Right ventricle myocardium inferior (tissue), 1 donor: ENCODE measurements at regions not wholly inside any gene's neighbourhood (a gene's known extent, or its start where the extent isn't known, plus 50 kb on each side); places are given as distances from the start of the nearest gene placed in this dataset.

Experiments
- ATAC-seq: fragments of 200-7000 bp; cut with Tn5 transposase; one replicate; pipeline ENCODE4 v1.9.1; 2020; ENCODE audit warnings: mild to moderate bottlenecking, moderate library complexity
- DNase-seq: peaks from one replicate; pipeline ENCODE4 v3.0.0; 2021; ENCODE audit errors: missing footprints
- intact Hi-C: fragments of 100-400 bp; cut with DNase I; formaldehyde crosslinking; loops from one replicate; pipeline ENCODE4 v1.11.0; 2022
- donor health status: DM: no; HTN: yes; CAD: no; lungs with severe emphysema.

GRCh38 chr18:10029711-10030110, 115.9 kb downstream of the VAPA start:
- intact Hi-C loops = loop anchor here (10.0 kb wide), 1 partner anchor 55 kb away; no protein-coding TSS in a partner anchor
- peak; percentile 49 for ATAC-seq
- DNase-seq = no peak

DNA sequence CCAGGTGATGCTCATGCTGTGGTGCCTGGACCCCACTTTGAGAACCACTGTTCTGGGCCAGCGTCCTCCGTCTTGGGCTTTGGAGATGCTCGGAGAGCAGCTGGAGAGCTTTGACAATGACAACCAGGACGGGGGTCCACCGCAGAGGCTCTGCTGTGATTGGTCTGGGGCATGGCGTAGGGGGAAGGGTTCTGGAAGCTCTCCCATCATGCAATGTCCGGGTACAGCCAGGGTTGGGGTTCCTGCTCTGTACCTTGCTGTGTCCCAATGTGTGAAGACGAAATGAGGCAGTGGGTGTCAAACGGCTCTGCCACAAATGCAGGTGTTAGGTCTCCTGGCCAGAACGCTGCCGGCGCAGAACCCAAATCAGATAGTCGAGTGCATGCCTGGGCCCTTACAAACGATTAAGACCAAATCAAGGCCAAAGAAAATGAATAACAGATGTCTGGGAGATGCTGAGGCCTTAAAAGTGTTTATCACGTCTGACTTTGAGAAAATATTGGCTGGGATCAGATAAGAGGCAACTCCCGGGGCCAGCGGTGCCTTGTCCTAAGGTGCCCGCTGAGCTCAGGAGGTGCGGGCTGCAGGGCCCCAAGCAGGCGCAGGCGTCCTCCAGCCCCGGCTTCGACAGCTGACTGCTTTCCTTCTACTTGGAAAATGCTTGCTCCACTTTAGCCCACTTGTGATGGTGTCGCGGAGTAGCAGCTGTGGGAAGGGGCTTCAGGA, 117.2 kb downstream of the VAPA start:
- intact Hi-C loops = loop anchor here (10.0 kb wide), 1 partner anchor 56 kb away; no protein-coding TSS in a partner anchor
- no peak for ATAC-seq
- no peak for DNase-seq

DNA sequence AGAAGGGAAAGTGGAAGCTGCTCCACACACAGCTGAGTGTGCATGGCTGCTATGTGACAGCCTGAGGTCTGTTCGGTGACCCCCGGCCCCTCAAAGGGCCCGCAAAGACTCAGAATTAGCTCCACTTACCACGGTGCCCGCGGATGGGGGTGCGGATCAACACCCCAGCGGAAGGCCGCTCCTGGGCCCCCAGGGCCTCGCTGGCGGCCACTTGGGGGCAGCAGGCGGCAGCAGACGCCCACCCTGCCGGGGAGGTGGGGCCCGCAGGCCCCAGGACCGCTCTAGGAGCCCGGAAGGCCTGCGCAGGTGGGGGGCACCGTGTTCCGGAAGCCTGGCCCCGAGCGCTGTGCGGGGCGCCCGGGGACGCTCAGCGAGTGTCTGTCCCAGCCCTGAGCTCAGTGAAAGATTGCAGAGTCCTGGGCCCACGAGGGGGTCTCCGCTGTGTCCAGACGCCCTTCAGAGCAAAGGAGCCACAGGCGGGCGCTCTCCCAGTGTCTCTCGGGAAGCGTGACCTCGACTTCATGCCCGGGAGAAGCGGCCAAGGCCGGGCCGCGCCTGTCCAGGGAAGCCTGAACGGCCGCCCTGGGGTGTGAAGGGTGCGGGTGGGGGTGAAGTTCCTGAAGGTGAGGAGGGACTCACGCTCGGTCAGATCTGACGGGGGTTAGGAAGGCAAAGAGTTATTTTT, 118.7 kb downstream of the VAPA start:
- DNase-seq (no peak), ATAC-seq (peak; percentile 41)
- intact Hi-C loops = loop anchor here (10.0 kb wide), 1 partner anchor 58 kb away; no protein-coding TSS in a partner anchor

- DNase-seq (no peak), ATAC-seq (no peak)
- intact Hi-C loops = loop anchor here (10.0 kb wide), 1 partner anchor 58 kb away; no protein-coding TSS in a partner anchor
These were observed 119.2 kb downstream of the VAPA start for GRCh38 chr18:10033016-10033399.

- DNase-seq (no peak), ATAC-seq (no peak)
- intact Hi-C loops = loop anchor here (10.0 kb wide), 1 partner anchor 61 kb away; no protein-coding TSS in a partner anchor
These were observed 121.6 kb downstream of the VAPA start for GRCh38 chr18:10035281-10035991.

GRCh38 chr18:10036479-10036878, 122.7 kb downstream of the VAPA start:
- intact Hi-C loops = loop anchor here (10.0 kb wide), 1 partner anchor 62 kb away; no protein-coding TSS in a partner anchor
- ATAC-seq (no peak), DNase-seq (no peak)

GRCh38 chr18:10037181-10037580, 123.4 kb downstream of the VAPA start:
- intact Hi-C loops = loop anchor here (10.0 kb wide), 1 partner anchor 62 kb away; no protein-coding TSS in a partner anchor
- ATAC-seq (no peak), DNase-seq (no peak)

- ATAC-seq = no peak
- DNase-seq = no peak
- intact Hi-C loops = loop anchor here (10.0 kb wide), 1 partner anchor 63 kb away; no protein-coding TSS in a partner anchor
These were observed 124.5 kb downstream of the VAPA start for GRCh38 chr18:10038268-10038667.

DNA sequence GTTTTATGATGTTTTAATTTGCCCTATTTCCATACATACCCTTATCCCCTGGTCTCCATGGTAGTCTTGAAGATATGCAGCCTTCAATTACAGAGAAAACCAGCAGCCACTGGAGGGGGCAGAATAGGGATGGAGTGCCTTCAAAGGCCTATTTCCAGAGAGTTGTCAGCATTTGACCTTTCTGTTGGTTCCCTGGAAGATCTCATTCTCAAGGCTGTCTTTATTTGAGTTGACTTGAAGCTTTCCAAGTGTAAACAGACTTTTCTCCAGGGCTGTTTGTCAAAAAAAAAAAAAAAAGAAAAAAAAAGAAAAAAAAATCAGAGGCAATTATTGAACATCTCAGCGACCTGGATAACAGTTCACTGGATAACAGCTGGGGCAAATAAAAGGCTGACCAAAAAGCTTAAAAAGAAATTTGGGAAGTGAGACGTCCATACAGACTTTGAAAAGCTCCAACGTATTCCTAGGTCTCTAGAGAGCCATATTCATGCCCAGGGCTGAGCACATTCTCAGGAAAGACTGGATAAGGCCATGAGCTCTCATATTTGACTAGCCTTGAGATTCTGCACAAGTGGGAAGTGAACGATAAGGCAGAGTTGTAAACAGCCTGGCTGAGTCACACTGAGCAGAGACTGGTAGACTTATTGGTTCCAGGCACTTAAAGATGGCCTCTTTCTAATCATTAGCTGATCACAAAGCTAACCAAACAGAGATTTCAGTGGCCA, 126.6 kb downstream of the VAPA start:
- intact Hi-C loops = loop anchor here (5.0 kb wide), 2 partner anchors 147 to 207 kb away; no protein-coding TSS in a partner anchor
- DNase-seq = no peak

DNA sequence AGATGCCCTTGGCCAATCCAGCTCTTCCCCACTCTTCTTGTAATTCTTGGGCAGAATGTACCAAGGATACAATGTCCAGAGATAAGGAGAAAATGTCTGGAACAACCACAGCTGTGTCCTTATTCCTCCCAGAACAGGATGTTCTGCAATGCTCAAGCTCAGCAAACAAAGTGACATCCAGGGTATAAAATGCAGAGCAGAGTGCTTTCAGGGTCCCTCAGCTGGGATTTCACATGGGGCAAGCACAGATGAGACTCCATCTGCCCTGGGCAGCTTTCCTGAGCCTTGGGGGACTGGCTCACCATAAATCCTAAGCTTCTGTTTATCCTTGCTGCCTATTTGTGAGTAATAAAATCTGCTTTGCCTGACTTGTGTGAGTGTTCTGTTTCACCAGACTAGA, 127.4 kb downstream of the VAPA start:
- ATAC-seq = peak; percentile 92

More for the DNA sequence above, 126.6 kb downstream of the VAPA start:
- peak; percentile 91 for ATAC-seq

DNA sequence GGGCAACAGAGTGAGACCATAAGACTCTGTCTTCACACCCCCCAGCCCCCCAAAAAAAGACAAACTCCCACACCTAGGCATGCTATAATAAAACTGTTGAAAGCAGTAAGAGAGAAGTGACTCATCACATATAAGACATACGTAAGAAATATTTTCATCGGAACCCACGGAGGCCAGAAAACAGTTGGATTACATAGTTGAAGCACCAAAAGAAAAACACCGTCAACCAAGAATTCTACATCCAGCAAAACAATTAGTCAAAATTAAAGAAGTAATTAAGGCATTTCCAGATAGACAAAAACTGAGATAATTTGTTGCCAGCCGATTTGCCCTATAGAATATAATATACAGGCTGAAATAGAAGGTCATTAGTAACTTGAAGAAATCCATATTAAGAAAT, 128.7 kb downstream of the VAPA start:
- no peak for ATAC-seq

More for the DNA sequence above, 127.4 kb downstream of the VAPA start:
- peak; percentile 85 for DNase-seq
- intact Hi-C loops = loop anchor here (5.0 kb wide), 2 partner anchors 146 to 206 kb away; no protein-coding TSS in a partner anchor

DNA sequence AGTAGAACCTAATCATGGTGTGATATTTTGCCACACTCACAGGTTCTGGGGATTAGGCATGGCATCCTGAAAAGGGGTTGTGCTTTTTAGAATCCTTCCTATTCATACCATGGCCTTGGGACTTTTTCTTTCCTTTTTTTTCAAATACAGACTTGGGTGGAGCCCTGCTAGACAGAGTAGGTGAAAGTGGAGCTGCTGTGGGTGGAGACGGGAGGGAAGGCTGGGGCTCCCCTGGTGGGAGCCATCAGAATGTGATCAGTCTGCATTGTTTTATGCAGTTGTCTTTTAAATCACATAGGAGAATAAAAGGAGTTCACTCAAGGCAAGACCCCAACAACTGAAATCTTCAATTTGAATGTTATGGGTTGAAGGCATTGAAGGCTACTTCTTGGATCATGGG, 130.2 kb downstream of the VAPA start:
- ATAC-seq (no peak), DNase-seq (no peak)
- intact Hi-C loops = loop anchor here (5.0 kb wide), 2 partner anchors 143 to 203 kb away; no protein-coding TSS in a partner anchor

More for the DNA sequence above, 128.7 kb downstream of the VAPA start:
- DNase-seq = no peak
- intact Hi-C loops = loop anchor here (5.0 kb wide), 2 partner anchors 145 to 205 kb away; no protein-coding TSS in a partner anchor

GRCh38 chr18:10045296-10045891, 131.6 kb downstream of the VAPA start:
- DNase-seq = peak; percentile 72
- intact Hi-C loops = no loop called here
- ATAC-seq = no peak

DNA sequence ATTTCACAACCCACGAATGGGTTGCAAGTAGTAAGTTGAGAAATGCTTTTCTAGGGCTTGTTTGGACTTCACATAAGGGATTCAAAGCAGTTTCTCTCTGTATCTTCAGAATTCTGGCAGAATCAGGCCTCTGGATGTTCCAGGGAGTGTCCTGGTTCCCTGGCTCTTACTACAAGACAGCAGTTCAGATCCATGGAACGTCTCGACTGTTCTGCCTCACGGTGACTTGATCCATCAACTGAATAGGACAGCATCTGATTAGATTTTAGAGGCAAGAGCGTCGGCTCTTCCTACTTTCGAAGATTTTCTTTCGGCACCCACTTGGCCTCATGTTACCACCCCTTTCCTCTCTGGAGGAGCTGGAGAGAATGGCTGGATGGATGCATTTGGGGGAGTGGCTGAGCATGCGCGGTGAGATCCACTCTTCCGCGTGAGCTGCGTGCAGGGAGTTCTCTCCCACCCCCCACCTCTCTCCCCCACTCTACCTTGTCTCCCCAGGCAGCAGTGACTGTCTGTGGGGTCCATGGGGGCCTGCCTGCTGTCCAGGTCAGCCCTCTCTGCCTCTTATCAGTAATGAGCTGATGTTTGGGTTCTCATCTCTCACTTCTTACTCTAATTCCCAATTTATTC, 132.5 kb downstream of the VAPA start:
- ATAC-seq = no peak
- intact Hi-C loops = no loop called here
- no peak for DNase-seq

DNA sequence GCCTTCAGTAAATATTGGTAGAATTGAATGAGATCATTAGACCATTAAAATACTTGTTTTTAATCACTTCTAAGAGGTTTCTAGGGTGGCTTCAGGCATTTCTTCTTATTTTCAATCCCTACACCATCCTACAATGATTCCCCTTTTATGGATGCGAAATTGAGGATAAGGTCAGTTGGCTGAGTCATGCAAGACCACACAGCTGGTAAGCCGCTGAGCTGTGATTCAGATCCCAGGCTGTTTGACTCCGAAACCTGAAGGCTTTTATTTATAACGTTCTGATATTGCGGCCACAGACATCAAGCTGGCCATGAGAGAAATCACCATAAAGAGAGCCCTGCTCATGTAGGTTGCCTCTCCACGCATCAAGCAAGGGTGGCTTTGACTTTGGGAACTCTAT, 133.4 kb downstream of the VAPA start:
- no peak for DNase-seq
- ATAC-seq = no peak
- intact Hi-C loops = no loop called here

DNA sequence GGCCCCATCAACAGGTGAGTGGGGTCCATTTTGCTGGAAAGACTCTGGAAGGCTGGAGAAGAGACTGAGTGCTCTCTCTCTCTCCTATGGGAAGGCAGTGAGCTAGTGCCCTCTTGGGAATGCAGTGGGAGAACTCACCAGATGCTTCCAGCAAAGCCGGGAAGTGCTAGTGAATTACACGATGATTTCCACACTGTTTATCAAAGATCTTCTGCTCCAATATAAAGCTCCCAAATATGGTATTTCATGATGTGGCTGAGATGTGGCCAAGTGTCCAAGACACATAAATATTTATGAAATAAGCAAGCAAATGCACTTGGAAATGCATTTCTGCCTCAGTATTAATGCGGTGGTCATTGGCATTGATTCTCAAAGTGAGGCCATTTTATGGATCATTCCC, 135.9 kb downstream of the VAPA start:
- ATAC-seq (no peak), DNase-seq (no peak)
- intact Hi-C loops = loop anchor here (5.0 to 10.0 kb wide), 2 partner anchors 32 to 95 kb away; no protein-coding TSS in a partner anchor

GRCh38 chr18:10050956-10051355, 137.1 kb downstream of the VAPA start:
- DNase-seq (no peak), ATAC-seq (peak; percentile 33)
- intact Hi-C loops = loop anchor here (5.0 to 10.0 kb wide), 2 partner anchors 34 to 94 kb away; no protein-coding TSS in a partner anchor
